Neutrophil (primary cell): ENCODE measurements at regions not wholly inside any gene's neighbourhood (a gene's known extent, or its start where the extent isn't known, plus 50 kb on each side); places are given as distances from the start of the nearest gene placed in this dataset.

Source experiments
- H3K27ac ChIP-seq: fragments of 200-600 bp; sonication (generic); 2 replicates; pipeline ENCODE4 v1.5.1; 2016; ENCODE audit warnings: mild to moderate bottlenecking, moderate library complexity
- H3K27me3 ChIP-seq: fragments of 200-600 bp; sonication (generic); 2 replicates; pipeline ENCODE4 v1.6.0; 2016; ENCODE audit warnings: mild to moderate bottlenecking
- H3K36me3 ChIP-seq: fragments of 200-600 bp; sonication (generic); 2 replicates; pipeline ENCODE4 v1.5.1; 2017
- H3K4me1 ChIP-seq, 2 experiments: fragments of 200-600 bp in 1 of 2; sonication (generic) in 1 of 2; 1 replicate in 1 of 2; 2 replicates in 1 of 2; pipeline versions ENCODE4 v1.5.1 to v1.6.1; 2013 to 2016; ENCODE audit warnings: low read depth in 1 of 2, low read length in 1 of 2, mild to moderate bottlenecking in 1 of 2, moderate library complexity in 1 of 2; ENCODE audit not compliant: control insufficient read depth in 1 of 2, insufficient read depth in 1 of 2
- H3K4me3 ChIP-seq, 2 experiments: fragments of 200-600 bp in 1 of 2; sonication (generic) in 1 of 2; 1 replicate in 1 of 2; 2 replicates in 1 of 2; pipeline ENCODE4 v1.5.1; 2013 to 2016; ENCODE audit warnings: low read depth in 1 of 2, low read length in 1 of 2, mild to moderate bottlenecking in 1 of 2, moderate library complexity in 1 of 2
- H3K9me3 ChIP-seq: fragments of 200-600 bp; sonication (generic); 2 replicates; pipeline ENCODE4 v1.5.1; 2016
- CTCF ChIP-seq: fragments of 200-600 bp; sonication (generic); IDR thresholded peaks from 2 replicates; pipeline ENCODE4 v1.5.1; 2016; ENCODE audit warnings: antibody characterized with exemption

DNA sequence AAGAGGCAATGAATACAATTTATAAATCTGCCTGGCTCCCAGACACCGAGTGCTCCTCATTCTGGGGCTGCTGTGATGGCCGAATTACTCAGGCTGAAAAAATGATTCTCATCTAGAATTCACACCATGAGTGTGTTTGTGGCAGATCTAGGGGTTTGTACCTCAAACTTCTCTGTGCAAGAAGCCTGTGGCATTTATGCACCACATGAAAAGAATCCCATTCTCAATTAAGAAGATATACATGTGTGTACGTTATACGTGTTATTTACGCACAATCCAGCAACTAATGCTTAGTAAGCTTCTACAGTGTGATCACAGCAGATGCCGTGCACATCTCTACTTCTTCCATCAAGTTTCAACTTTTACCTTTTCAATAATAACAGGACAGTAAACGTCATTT lies 476.8 kb downstream of the SHQ1 start:
- Histone ChIP-seq H3K4me1 (peaks cover 8 to 14% of the 10 kb centered on the region in 2 experiments), H3K27me3 (no peaks in the 10 kb centered on the region), H3K27ac (no peak overlapping the region), H3K4me3 (no peak overlapping the region), H3K9me3 (no peaks in the 10 kb centered on the region), H3K36me3 (no peaks in the 10 kb centered on the region)
- no peak for TF ChIP-seq CTCF

DNA sequence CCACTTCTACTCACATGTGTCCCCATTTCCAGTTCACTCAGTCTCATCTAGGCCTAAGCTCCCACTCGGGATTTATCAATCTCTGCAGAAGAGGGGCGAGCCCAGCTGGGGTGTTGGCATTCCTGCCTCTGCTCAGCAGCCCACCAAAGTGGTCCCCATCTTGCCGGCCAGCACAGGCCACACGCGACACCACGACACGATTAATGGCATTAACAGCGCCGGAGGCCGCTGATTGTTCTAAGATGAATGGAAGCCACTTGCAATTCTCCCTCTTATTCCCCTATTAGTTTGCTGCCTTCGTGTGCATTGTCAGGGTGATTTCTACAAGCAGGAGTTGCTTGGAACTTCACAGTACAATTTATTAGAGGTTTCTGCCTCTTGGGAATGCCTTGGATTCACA lies 477.3 kb downstream of the SHQ1 start:
- H3K9me3 ChIP-seq, result no peaks in the 10 kb centered on the region
- no peaks in the 10 kb centered on the region for H3K36me3 ChIP-seq
- H3K4me3 ChIP-seq, result no peak overlapping the region
- H3K4me1 ChIP-seq, result peaks cover 8 to 9% of the 10 kb centered on the region in 2 experiments
- H3K27me3 ChIP-seq, result no peaks in the 10 kb centered on the region
- TF ChIP-seq CTCF, result no peak
- H3K27ac ChIP-seq, result no peak overlapping the region

DNA sequence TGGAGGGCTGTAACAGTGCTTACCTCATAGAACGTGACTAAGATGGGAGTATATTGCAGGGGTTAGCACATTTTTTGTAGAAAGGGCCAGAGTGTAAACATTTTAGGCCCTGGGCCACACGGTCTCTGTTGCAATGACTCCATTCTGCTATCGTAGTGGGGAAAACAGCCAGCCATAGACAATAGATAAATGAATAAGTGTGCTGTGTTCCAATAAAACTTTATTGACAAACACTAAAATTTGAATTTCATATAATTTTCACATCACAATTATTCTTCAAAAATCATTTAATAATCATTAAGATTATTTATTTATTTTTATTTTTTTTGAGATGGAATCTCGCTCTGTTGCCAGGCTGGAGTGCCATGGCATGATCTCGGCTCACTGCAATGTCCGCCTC lies 478.6 kb downstream of the SHQ1 start:
- TF ChIP-seq CTCF, result no peak
- no peak overlapping the region for H3K27ac ChIP-seq
- H3K36me3 ChIP-seq, result no peaks in the 10 kb centered on the region
- no peaks in the 10 kb centered on the region for H3K27me3 ChIP-seq
- no peak overlapping the region for H3K4me3 ChIP-seq
- no peaks in the 10 kb centered on the region for H3K4me1 ChIP-seq
- H3K9me3 ChIP-seq, result no peaks in the 10 kb centered on the region

- Histone ChIP-seq H3K27me3 (no peaks in the 10 kb centered on the region), H3K4me1 (no peaks in the 10 kb centered on the region), H3K4me3 (no peak overlapping the region), H3K9me3 (no peaks in the 10 kb centered on the region), H3K27ac (no peak overlapping the region), H3K36me3 (no peaks in the 10 kb centered on the region)
- no peak for TF ChIP-seq CTCF
Measured at GRCh38 chr3:72368331-72368975, 479.8 kb downstream of the SHQ1 start.

DNA sequence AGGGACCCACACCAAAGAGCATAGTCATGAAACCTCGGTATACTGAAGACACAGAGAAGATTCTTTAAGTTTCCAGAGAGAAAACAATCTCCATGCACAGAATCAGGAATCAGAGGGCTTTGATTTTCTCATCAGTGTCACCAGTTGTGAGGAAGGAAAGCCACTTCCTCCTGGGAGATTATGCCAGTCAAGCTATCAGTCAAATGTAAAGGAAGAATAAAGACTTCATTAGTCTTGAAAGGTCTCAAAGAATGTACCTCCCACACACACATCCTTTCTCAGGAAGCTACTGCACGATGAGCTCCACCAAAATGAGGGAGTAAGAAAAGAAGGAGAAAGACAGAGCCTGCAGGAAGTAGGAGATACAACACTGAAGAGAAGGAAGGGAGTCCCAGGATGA lies 486.3 kb downstream of the SHQ1 start:
- Histone ChIP-seq H3K4me1 (peaks cover 14 to 17% of the 10 kb centered on the region in 2 experiments), H3K4me3 (no peak overlapping the region), H3K36me3 (no peaks in the 10 kb centered on the region), H3K27ac (peak overlapping the region; percentile 16), H3K27me3 (no peaks in the 10 kb centered on the region), H3K9me3 (no peaks in the 10 kb centered on the region)
- no peak for TF ChIP-seq CTCF
